SK-N-SH (cell line): ENCODE measurements at regions not wholly inside any gene's neighbourhood (a gene's known extent, or its start where the extent isn't known, plus 50 kb on each side); places are given as distances from the start of the nearest gene placed in this dataset.
"Not testable (repeated sequence)": the region's sequence is repeated elsewhere in the genome, so short reads cannot be mapped to it uniquely, and the experiment has no call there.

ENCODE experiments used
- CTCF ChIA-PET: fragments of 300-600, 350-600 bp; formaldehyde crosslinking; extraction: SDS; loops from one replicate; lab custom pipeline; 2021; lab: Yijun Ruan, JAX
- POLR2A ChIA-PET: fragments of 350-600 bp; sonication (Branson Sonifier 250); formaldehyde crosslinking; extraction: SDS; loops from one replicate; lab custom pipeline; 2020; ENCODE audit warnings: antibody characterized with exemption, inconsistent platforms; lab: Yijun Ruan, JAX
- DNase-seq: peaks from one replicate; pipeline ENCODE4 v3.0.0; 2012
- H2AFZ ChIP-seq: fragments of 200-600 bp; sonication (generic); 2 replicates; pipeline ENCODE4 v1.8.1; 2016; ENCODE audit warnings: antibody characterized with exemption, mild to moderate bottlenecking, low read depth
- H3F3A ChIP-seq: fragments of 200-600 bp; sonication (generic); replicated peaks from 2 replicates; pipeline ENCODE3; 2016; ENCODE audit warnings: antibody characterized with exemption, mild to moderate bottlenecking; ENCODE audit not compliant: insufficient read depth
- H3K27ac ChIP-seq, 2 experiments: fragments of 200-500 bp in 1 of 2; fragments of 200-600 bp in 1 of 2; sonication (Bioruptor generic) in 1 of 2; sonication (generic), shearing (Covaris generic) in 1 of 2; 2 replicates each; pipeline versions ENCODE4 v1.5.1 to v1.6.1; 2014 to 2016; ENCODE audit warnings: low read depth in 2 of 2, inconsistent platforms in 1 of 2, low read length in 1 of 2, mild to moderate bottlenecking in 1 of 2, mixed read lengths in 1 of 2
- H3K27me3 ChIP-seq: fragments of 200-600 bp; sonication (generic), shearing (Covaris generic); 2 replicates; pipeline ENCODE4 v1.6.1; 2016; ENCODE audit warnings: mixed run types; ENCODE audit not compliant: insufficient read depth
- H3K36me3 ChIP-seq, 2 experiments: fragments of 200-500 bp in 1 of 2; fragments of 200-600 bp in 1 of 2; sonication (Bioruptor generic) in 1 of 2; sonication (generic) in 1 of 2; replicated peaks in 1 of 2; 2 replicates each; pipeline versions ENCODE3 to v1.5.1; 2014 to 2016; ENCODE audit warnings: low read length in 1 of 2, mild to moderate bottlenecking in 1 of 2; ENCODE audit not compliant: insufficient read depth in 2 of 2, control insufficient read depth in 1 of 2
- H3K4me1 ChIP-seq, 2 experiments: fragments of 200-500 bp in 1 of 2; fragments of 200-600 bp in 1 of 2; sonication (Bioruptor generic) in 1 of 2; sonication (generic), shearing (Covaris generic) in 1 of 2; 2 replicates each; pipeline versions ENCODE4 v1.5.1 to v1.6.1; 2014 to 2016; ENCODE audit warnings: low read depth in 1 of 2, low read length in 1 of 2, mixed run types in 1 of 2; ENCODE audit not compliant: insufficient read depth in 2 of 2, control insufficient read depth in 1 of 2
- H3K4me2 ChIP-seq: fragments of 200-600 bp; sonication (generic), shearing (Covaris generic); 2 replicates; pipeline ENCODE4 v1.6.1; 2017; ENCODE audit warnings: mixed run types
- H3K4me3 ChIP-seq, 2 experiments: fragments of 200-500 bp in 1 of 2; fragments of 200-600 bp in 1 of 2; sonication (Bioruptor generic) in 1 of 2; sonication (generic), shearing (Covaris generic) in 1 of 2; 2 replicates each; pipeline versions ENCODE4 v1.5.1 to v1.8.1; 2014 to 2016; ENCODE audit warnings: low read depth in 2 of 2, inconsistent platforms in 1 of 2, low read length in 1 of 2, mild to moderate bottlenecking in 1 of 2, mixed read lengths in 1 of 2, moderate library complexity in 1 of 2
- H3K79me2 ChIP-seq: fragments of 200-600 bp; sonication (generic); 2 replicates; pipeline ENCODE4 v1.8.1; 2017; ENCODE audit warnings: mild to moderate bottlenecking; ENCODE audit not compliant: insufficient read depth
- H3K9ac ChIP-seq: fragments of 200-600 bp; sonication (generic); 2 replicates; pipeline ENCODE4 v1.6.1; 2017; ENCODE audit warnings: mixed run types
- H3K9me2 ChIP-seq: fragments of 200-600 bp; sonication (generic); 2 replicates; pipeline ENCODE4 v1.6.1; 2017; ENCODE audit warnings: mixed run types
- H3K9me3 ChIP-seq: fragments of 200-600 bp; sonication (generic); 2 replicates; pipeline ENCODE4 v1.6.1; 2017; ENCODE audit warnings: mixed run types, mild to moderate bottlenecking, moderate library complexity
- H4K20me1 ChIP-seq: fragments of 200-600 bp; sonication (generic); 2 replicates; pipeline ENCODE4 v1.6.1; 2017; ENCODE audit warnings: mild to moderate bottlenecking, mixed run types; ENCODE audit not compliant: insufficient read depth
- ELF1 ChIP-seq: IDR thresholded peaks from 2 replicates; pipeline ENCODE4 v1.4.0; 2012
- GATA2 ChIP-seq: sonication (generic); formaldehyde crosslinking; IDR thresholded peaks from 2 replicates; pipeline ENCODE4 v1.5.0; 2020; ENCODE audit warnings: mild to moderate bottlenecking, missing genetic modification reagents
- MEF2A ChIP-seq: IDR thresholded peaks from 2 replicates; pipeline ENCODE4 v1.4.0; 2012; ENCODE audit warnings: low read depth, borderline replicate concordance
- PBX3 ChIP-seq: IDR thresholded peaks from 2 replicates; pipeline ENCODE4; 2012
- RAD21 ChIP-seq: IDR thresholded peaks from 2 replicates; pipeline ENCODE4 v1.6.1; 2012; ENCODE audit warnings: mild to moderate bottlenecking, low read length
- RFX5 ChIP-seq: IDR thresholded peaks from 2 replicates; pipeline ENCODE4 v1.6.1; 2012; ENCODE audit warnings: mild to moderate bottlenecking, improper control_type of control experiment, low read length
- SIN3A ChIP-seq: IDR thresholded peaks from 2 replicates; pipeline ENCODE4 v1.6.1; 2012; ENCODE audit warnings: low read depth, mild to moderate bottlenecking, low read length, moderate library complexity, borderline replicate concordance
- SMC3 ChIP-seq: IDR thresholded peaks from 2 replicates; pipeline ENCODE4 v1.6.1; 2012; ENCODE audit warnings: low read depth, low read length, improper control_type of control experiment
- USF1 ChIP-seq: IDR thresholded peaks from 2 replicates; pipeline ENCODE4 v1.4.0; 2012; ENCODE audit warnings: low read depth, borderline replicate concordance
- WGBS: methylation state at CpG from one replicate; pipeline ENCODE4 v1.1.6; 2017; ENCODE audit warnings: low lambda C conversion rate; 5-methylcytosine and 5-hydroxymethylcytosine counted together
- TF ChIP-seq, protein P1 (sequence below): fragments of 200-600 bp; sonication (generic); IDR thresholded peaks from 2 replicates; pipeline ENCODE4 v1.6.1; 2017; ENCODE audit warnings: antibody characterized with exemption, mild to moderate bottlenecking, moderate library complexity
- TF ChIP-seq, protein P2 (sequence below): IDR thresholded peaks from 2 replicates; pipeline ENCODE4 v1.6.1; 2012; ENCODE audit warnings: mild to moderate bottlenecking, low read depth, low read length, moderate library complexity

DNA sequence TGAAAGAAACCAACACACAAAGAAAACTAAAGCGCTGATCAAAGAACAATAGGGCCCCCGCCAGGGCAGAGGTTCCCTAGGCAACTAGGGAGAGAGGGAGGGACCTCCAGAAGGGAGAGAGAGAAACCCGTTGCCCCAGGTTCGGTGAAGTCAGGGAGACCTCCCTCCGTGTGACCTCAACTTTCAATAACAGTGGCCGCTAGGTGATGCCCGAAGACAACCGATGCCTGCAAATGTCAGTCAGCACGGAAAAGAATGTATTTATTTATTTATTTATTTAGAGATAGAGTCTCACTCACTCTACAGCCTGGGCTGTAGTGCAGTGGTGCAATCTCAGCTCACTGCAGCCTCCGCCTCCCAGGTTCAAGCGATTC is 757.0 kb upstream of the DEFB115 start:
- DNase-seq = peak; percentile 64
- H3K4me3 ChIP-seq, H2AFZ ChIP-seq, H4K20me1 ChIP-seq, H3K79me2 ChIP-seq, H3K4me1 ChIP-seq, H3K9me2 ChIP-seq, CTCF ChIA-PET, POLR2A ChIA-PET, H3K9me3 ChIP-seq, H3K36me3 ChIP-seq, H3K27ac ChIP-seq, H3K9ac ChIP-seq, H3F3A ChIP-seq: not testable (repeated sequence)
- WGBS = 3% methylated on average over 11 of the region's 11 CpGs
- Histone ChIP-seq H3K27me3 (peaks cover 38% of the 10 kb centered on the region), H3K4me2 (peak overlapping the region; percentile 50; the same call in 1 of the 2 replicates)
- TF ChIP-seq, protein P1, sequence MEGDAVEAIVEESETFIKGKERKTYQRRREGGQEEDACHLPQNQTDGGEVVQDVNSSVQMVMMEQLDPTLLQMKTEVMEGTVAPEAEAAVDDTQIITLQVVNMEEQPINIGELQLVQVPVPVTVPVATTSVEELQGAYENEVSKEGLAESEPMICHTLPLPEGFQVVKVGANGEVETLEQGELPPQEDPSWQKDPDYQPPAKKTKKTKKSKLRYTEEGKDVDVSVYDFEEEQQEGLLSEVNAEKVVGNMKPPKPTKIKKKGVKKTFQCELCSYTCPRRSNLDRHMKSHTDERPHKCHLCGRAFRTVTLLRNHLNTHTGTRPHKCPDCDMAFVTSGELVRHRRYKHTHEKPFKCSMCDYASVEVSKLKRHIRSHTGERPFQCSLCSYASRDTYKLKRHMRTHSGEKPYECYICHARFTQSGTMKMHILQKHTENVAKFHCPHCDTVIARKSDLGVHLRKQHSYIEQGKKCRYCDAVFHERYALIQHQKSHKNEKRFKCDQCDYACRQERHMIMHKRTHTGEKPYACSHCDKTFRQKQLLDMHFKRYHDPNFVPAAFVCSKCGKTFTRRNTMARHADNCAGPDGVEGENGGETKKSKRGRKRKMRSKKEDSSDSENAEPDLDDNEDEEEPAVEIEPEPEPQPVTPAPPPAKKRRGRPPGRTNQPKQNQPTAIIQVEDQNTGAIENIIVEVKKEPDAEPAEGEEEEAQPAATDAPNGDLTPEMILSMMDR = peak; percentile 56
- TF ChIP-seq RAD21 (peak; percentile 76), SMC3 (peak; percentile 47), PBX3 (peak; percentile 4; the same call in 1 of the 2 replicates)

- CTCF ChIA-PET = no interaction called here
- H2AFZ ChIP-seq = 0 out of 2 replicates have a peak overlapping the region, but pooled peaks have one; percentile 42
- no peaks in the 10 kb centered on the region for H3K79me2 ChIP-seq
- peak overlapping the region; percentile 50; the same call in 1 of the 2 replicates for H3K4me2 ChIP-seq
- H3K9ac ChIP-seq = no peak overlapping the region
- H3K4me3 ChIP-seq = no peak overlapping the region
- H3K27ac ChIP-seq = no peak overlapping the region
- H3K9me3 ChIP-seq = no peaks in the 10 kb centered on the region
- H3K9me2 ChIP-seq = no peaks in the 10 kb centered on the region
- H3K27me3 ChIP-seq = peaks cover 38% of the 10 kb centered on the region
- H3K36me3 ChIP-seq = no peaks in the 10 kb centered on the region
- DNase-seq = no peak
- no peak for TF ChIP-seq ELF1
- TF ChIP-seq USF1 = peak; percentile 20; the same call in 1 of the 2 replicates
- TF ChIP-seq, all 33 proteins: peak for 1
- POLR2A ChIA-PET = no interaction called here
- Histone ChIP-seq H4K20me1 (no peaks in the 10 kb centered on the region), H3K4me1 (no peaks in the 10 kb centered on the region), H3F3A (no peaks in the 10 kb centered on the region)
- 19% methylated on average over 21 of the region's 23 CpGs for WGBS
These were observed 756.5 kb upstream of the DEFB115 start for GRCh38 chr20:30500829-30501440.

DNA sequence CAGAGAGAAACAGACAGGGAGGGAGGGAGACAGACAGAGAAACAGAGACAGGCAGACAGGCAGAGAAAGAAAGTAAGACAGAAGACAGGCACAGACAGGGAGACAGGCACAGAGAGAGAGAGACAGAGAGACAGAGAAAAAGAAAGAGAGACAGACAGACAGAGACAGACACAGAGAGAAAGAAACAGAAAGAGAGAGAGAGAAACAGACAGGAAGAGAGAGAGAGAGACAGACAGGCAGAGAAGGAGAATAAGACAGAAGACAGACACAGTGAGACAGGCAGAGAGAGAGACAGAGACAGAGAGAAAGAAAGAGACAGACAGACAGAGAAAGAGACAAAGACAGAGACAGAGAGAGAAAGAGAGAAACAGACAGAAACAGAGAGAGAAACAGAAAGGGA is 754.8 kb upstream of the DEFB115 start:
- Histone ChIP-seq H3K4me2 (peak overlapping the region; percentile 4; the same call in 1 of the 2 replicates), H4K20me1 (no peaks in the 10 kb centered on the region), H2AFZ (no peak overlapping the region), H3K27ac (no peak overlapping the region), H3K36me3 (no peaks in the 10 kb centered on the region), H3K9ac (no peak overlapping the region), H3K4me1 (no peaks in the 10 kb centered on the region), H3K79me2 (no peaks in the 10 kb centered on the region), H3K27me3 (peaks cover 37% of the 10 kb centered on the region), H3F3A (no peaks in the 10 kb centered on the region), H3K4me3 (no peak overlapping the region), H3K9me3 (no peaks in the 10 kb centered on the region), H3K9me2 (no peaks in the 10 kb centered on the region)
- POLR2A ChIA-PET = no interaction called here
- no peak for DNase-seq
- CTCF ChIA-PET = no interaction called here
- TF ChIP-seq, protein P2, sequence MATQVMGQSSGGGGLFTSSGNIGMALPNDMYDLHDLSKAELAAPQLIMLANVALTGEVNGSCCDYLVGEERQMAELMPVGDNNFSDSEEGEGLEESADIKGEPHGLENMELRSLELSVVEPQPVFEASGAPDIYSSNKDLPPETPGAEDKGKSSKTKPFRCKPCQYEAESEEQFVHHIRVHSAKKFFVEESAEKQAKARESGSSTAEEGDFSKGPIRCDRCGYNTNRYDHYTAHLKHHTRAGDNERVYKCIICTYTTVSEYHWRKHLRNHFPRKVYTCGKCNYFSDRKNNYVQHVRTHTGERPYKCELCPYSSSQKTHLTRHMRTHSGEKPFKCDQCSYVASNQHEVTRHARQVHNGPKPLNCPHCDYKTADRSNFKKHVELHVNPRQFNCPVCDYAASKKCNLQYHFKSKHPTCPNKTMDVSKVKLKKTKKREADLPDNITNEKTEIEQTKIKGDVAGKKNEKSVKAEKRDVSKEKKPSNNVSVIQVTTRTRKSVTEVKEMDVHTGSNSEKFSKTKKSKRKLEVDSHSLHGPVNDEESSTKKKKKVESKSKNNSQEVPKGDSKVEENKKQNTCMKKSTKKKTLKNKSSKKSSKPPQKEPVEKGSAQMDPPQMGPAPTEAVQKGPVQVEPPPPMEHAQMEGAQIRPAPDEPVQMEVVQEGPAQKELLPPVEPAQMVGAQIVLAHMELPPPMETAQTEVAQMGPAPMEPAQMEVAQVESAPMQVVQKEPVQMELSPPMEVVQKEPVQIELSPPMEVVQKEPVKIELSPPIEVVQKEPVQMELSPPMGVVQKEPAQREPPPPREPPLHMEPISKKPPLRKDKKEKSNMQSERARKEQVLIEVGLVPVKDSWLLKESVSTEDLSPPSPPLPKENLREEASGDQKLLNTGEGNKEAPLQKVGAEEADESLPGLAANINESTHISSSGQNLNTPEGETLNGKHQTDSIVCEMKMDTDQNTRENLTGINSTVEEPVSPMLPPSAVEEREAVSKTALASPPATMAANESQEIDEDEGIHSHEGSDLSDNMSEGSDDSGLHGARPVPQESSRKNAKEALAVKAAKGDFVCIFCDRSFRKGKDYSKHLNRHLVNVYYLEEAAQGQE = no peak
- TF ChIP-seq SIN3A = no peak
- TF ChIP-seq GATA2 (CRISPR knock-in tag) = no peak
- no peak for TF ChIP-seq RFX5
- TF ChIP-seq, protein P1 = no peak
- no peak for TF ChIP-seq MEF2A
